GM19468 (cell line): ENCODE measurements at regions not wholly inside any gene's neighbourhood (a gene's known extent, or its start where the extent isn't known, plus 50 kb on each side); places are given as distances from the start of the nearest gene placed in this dataset.
"Not testable (repeated sequence)": the region's sequence is repeated elsewhere in the genome, so short reads cannot be mapped to it uniquely, and the experiment has no call there.

Experiments
- ATAC-seq: cut with Tn5 transposase; IDR thresholded peaks from one replicate; pipeline ENCODE4 v1.9.1; 2021; ENCODE audit warnings: mild to moderate bottlenecking, moderate library complexity, moderate number of reproducible peaks; ENCODE audit not compliant: unreplicated experiment; ENCODE audit errors: extremely low read depth

GRCh38 chr12:25681580-25681979 is 128.5 kb upstream of the LMNTD1 start:
- ATAC-seq = no peak

- no peak for ATAC-seq
These were observed 129.3 kb upstream of the LMNTD1 start for GRCh38 chr12:25682421-25682820.

- no peak for ATAC-seq
These were observed 131.0 kb upstream of the LMNTD1 start for GRCh38 chr12:25684070-25684469.

- no peak for ATAC-seq
These were observed 133.3 kb upstream of the LMNTD1 start for GRCh38 chr12:25686351-25686750.

GRCh38 chr12:25687226-25687625 is 134.1 kb upstream of the LMNTD1 start:
- ATAC-seq = no peak

- ATAC-seq = not testable (repeated sequence)
These were observed 135.8 kb upstream of the LMNTD1 start for GRCh38 chr12:25688851-25689250.

GRCh38 chr12:25689996-25690501 is 137.0 kb upstream of the LMNTD1 start:
- no peak for ATAC-seq

GRCh38 chr12:25690996-25691864 is 138.1 kb upstream of the LMNTD1 start:
- ATAC-seq = no peak

GRCh38 chr12:25691865-25692114 is 138.7 kb upstream of the LMNTD1 start:
- ATAC-seq = no peak

GRCh38 chr12:25692115-25693035 is 139.3 kb upstream of the LMNTD1 start:
- no peak for ATAC-seq

GRCh38 chr12:25694072-25694471 is 141.0 kb upstream of the LMNTD1 start:
- no peak for ATAC-seq

GRCh38 chr12:25695574-25695973 is 142.5 kb upstream of the LMNTD1 start:
- no peak for ATAC-seq

GRCh38 chr12:25698772-25699171 is 145.7 kb upstream of the LMNTD1 start:
- no peak for ATAC-seq

- no peak for ATAC-seq
These were observed 146.4 kb upstream of the LMNTD1 start for GRCh38 chr12:25699454-25699853.

GRCh38 chr12:25701290-25701689 is 148.2 kb upstream of the LMNTD1 start:
- ATAC-seq = no peak

GRCh38 chr12:25702553-25702952 is 149.5 kb upstream of the LMNTD1 start:
- no peak for ATAC-seq

- ATAC-seq = no peak
These were observed 152.2 kb upstream of the LMNTD1 start for GRCh38 chr12:25705261-25705660.

GRCh38 chr12:25706646-25707045 is 153.6 kb upstream of the LMNTD1 start:
- ATAC-seq = not testable (repeated sequence)

- no peak for ATAC-seq
These were observed 154.0 kb upstream of the LMNTD1 start for GRCh38 chr12:25707056-25707455.

- ATAC-seq = no peak
These were observed 155.6 kb upstream of the LMNTD1 start for GRCh38 chr12:25708661-25709060.

- ATAC-seq = no peak
These were observed 157.0 kb upstream of the LMNTD1 start for GRCh38 chr12:25710128-25710527.
